ENCODE measurements at regions not wholly inside any gene's neighbourhood (a gene's known extent, or its start where the extent isn't known, plus 50 kb on each side); places are given as distances from the start of the nearest gene placed in this dataset.
"Not testable (repeated sequence)": the region's sequence is repeated elsewhere in the genome, so short reads cannot be mapped to it uniquely, and the experiment has no call there.

- not testable (repeated sequence) for DNase-seq
Measured at GRCh38 chrX:129084291-129084690, 439.0 kb downstream of the SMARCA1 start.

GRCh38 chrX:129077424-129078170 is 445.7 kb downstream of the SMARCA1 start:
- peak; percentile 14 to 68 (median 56) for DNase-seq

- DNase-seq = no peak
Measured at GRCh38 chrX:129071390-129071789, 451.9 kb downstream of the SMARCA1 start.

- DNase-seq = no peak
Measured at GRCh38 chrX:129065895-129066294, 457.4 kb downstream of the SMARCA1 start.

DNA sequence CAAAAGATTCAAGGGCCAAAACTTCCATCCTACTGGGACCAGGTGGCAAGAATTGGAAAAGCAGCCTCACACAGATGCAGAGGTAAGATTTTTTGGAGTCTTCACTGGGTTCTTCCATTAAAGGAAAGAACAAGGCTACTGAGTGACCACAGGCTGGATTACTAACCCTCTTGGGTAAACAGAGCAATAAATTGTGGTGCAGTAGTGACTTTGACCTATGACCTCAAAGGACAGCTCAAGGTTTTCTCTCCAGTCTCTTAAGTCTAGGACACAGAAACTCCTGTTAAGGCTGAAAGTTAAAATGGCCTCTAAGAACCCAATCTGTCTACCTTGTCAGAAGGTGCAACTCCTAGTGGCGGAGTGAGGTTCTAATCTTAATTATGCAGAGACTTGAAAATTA is 464.9 kb downstream of the SMARCA1 start:
- DNase-seq = no peak

GRCh38 chrX:129043138-129043537 is 480.2 kb downstream of the SMARCA1 start:
- no peak for DNase-seq

- no peak for DNase-seq
Measured at GRCh38 chrX:129041319-129041718, 482.0 kb downstream of the SMARCA1 start.

DNA sequence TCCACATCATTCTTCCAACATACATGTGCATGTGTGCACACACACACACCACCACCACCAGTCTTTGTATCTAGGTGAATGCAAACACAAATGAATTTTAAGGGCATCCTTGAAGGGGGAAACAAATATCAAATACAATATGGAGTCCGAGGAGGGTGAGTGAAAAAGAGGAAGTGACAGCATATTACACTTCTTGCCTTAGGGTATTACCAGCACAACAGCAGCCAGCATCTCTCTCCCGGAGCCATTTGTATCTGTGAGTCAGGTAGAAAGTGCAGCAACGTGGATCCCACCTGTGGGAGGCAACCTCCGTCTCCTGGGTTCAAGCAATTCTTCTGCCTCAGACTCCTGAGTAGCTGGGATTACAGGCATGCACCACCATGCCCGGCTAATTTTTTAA is 483.2 kb downstream of the SMARCA1 start:
- no peak for DNase-seq

DNA sequence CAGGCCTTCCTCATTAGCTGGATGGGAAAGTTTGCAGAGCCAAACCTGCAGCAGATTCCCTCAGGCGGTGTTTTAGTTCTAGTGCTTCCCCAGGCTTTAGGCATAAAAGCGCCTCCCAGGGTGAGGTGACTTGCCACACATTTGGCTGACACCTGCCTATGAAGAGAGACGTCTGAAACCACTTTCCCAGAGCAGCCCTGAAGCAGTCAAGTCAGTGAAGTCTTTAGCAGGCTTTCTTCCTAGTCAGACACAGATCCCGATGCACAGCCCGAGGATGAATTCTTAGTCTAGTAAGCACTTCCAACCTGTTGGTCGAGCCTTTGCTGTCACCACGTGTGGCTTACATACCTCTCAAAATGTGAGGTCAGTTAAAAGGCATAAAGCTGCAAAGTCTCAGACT is 484.1 kb downstream of the SMARCA1 start:
- no peak for DNase-seq

- DNase-seq = no peak
Measured at GRCh38 chrX:129037389-129037788, 485.9 kb downstream of the SMARCA1 start.

GRCh38 chrX:129035180-129035579 is 488.1 kb downstream of the SMARCA1 start:
- no peak for DNase-seq

GRCh38 chrX:129034196-129034595 is 489.1 kb downstream of the SMARCA1 start:
- DNase-seq = no peak

DNA sequence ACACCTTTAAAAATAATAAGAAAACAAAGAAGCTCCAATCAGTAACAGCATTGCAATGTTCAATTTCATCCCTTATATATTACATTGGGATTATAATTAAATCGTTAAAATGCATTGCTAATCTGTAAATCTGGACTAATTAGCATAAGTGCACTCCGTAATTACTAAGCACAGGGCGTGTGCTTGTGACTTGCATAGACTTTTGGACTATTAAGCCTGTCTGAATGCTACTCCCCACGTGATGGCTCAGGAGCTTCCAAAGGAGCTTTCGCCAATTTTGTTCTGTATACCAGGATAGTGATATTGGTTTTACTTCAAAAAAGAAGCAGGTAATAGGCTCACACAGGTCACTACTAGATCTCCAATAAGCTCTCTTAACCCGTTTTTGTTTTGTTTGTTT is 497.1 kb downstream of the SMARCA1 start:
- no peak for DNase-seq

GRCh38 chrX:129025376-129025775 is 497.9 kb downstream of the SMARCA1 start:
- DNase-seq = no peak

GRCh38 chrX:129019412-129019811 is 503.9 kb downstream of the SMARCA1 start:
- DNase-seq = no peak

- DNase-seq = no peak
Measured at GRCh38 chrX:129015381-129015780, 507.9 kb downstream of the SMARCA1 start.

DNA sequence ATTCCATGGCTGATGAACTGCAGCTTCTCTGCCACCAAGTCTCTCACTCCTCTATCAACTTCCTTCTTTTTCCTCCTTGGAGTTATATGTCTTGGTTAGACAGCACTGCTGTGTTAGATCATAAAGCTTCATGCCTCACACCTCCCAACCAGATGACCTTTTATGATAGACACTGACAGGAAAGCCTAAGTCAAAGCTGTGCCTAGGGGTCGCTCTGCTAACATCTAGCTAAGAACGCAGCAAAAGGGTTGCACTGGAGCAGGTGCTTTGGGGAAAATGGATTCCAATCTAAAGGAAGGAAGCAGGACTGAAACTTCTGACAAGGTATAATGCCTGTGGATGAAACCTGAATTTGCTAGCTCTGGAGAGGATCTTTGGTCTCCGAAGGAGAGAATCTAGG is 509.7 kb downstream of the SMARCA1 start:
- DNase-seq = no peak

DNA sequence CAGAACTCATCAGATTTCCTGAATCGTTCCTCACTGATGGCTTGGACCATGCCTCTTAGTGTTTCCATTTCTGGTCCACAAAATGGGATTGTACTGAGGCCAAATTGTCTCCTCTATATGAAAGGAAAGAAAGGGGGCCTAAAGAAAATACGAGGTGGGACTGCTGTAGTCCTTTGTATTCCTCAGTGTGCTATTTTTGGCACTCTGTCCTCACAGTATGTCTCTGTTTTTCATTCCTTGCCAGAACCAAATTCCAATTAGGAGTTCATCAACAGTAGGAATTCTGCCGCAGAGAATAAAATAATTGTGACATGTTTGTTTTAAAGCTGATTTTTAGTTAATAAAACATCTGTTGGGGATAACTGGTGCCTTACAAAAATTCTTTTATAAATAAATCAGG is 515.7 kb downstream of the SMARCA1 start:
- DNase-seq = peak in 1 of 3 donors; percentile 3

- peak in 1 of 3 donors; percentile 9 for DNase-seq
Measured at GRCh38 chrX:129006491-129006890, 516.8 kb downstream of the SMARCA1 start.

GRCh38 chrX:129000797-129001196 is 522.5 kb downstream of the SMARCA1 start:
- no peak for DNase-seq

DNA sequence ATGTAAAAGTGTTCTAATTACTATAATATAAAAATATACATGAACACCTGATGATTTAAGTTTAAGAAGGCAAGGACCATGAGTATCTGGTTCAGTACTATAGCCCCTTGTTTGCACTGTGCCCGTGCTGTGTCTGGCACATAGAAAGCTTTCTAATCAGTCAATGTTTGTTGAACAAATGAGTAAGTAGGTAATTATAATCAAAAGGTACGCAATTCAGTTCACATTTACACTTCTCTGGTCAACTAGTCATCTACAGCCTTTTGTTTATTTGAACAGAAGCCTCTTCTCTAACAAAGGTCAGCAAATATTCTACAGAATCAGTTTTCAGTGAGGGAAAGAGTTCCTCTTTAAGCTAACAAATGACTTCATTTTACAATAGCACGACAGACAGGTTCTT is 523.3 kb downstream of the SMARCA1 start:
- no peak for DNase-seq

DNA sequence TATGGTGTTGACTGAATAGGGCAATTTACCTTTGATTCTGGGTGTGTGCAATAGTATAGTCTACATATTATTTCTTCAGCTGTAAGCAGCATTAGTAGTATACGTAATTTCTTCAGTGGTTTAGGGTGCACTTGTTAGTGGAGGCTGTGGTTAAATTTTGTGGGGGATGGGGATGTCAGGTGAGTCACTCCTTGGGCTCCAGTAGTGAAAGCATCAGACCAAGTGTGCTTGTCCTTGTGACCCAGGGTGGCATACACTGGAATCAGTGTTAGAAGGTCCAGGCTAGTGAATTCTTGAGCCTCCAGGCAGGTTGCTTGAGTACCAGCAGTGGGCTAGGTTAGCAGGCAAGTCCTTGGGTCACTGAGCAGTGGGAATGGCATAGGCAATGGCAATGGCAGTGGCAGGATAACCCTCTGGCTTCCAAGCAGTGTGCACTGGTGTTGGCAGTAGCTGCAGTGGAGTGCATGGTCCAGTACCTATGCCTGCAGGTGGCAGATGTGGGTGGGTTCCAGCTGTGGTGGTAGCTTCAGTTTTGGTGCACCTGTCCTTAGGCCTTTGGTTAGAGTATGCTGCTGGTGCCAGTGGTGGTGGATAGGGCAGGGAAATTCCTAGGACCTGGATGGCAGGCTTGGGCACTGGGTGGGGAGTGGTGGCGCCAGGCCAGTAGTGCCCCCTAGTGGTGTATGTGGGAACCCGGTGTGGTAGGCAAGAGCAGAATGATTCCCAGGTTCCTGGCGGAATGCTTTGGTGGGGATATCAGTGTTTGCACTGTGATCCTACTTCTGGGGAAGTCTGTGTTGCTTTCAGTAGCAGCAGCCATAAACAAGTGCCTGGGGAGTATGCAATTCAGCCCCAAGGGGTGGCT is 531.0 kb downstream of the SMARCA1 start:
- DNase-seq = no peak

DNA sequence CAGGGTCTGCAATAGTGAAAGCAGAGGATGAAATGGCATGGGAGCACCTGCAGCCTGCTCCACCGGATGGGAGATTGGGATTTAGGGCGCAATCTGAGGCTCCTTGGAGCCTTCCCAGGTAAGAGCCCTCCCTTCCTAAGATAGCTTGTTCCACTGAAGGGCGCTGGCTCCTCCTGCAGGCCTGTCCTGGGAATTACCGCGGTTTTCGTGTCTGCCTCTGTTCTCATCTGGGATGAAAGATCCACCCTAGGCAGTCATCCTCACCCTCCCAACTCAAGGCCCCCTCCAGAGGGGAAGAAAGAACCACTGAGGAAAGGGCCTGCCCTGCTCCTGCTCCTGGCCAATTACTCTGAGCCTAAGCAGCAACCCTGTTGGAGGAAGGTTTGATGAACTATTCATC is 547.5 kb downstream of the SMARCA1 start:
- peak in 2 of 3 donors; percentile 12 to 33 for DNase-seq
